ENCODE measurements at regions not wholly inside any gene's neighbourhood (a gene's known extent, or its start where the extent isn't known, plus 50 kb on each side); places are given as distances from the start of the nearest gene placed in this dataset.

GRCh38 chr7:127460077-127460476 is 67.6 kb upstream of the ZNF800 start:
- H3K4me1 ChIP-seq (replicated peaks in 1 of 4; ENCODE audit: control insufficient read depth in 3 of 4, insufficient read depth in 4 of 4, low read length in 3 of 4) = no peaks in the 10 kb centered on the region
- H3K4me3 ChIP-seq (ENCODE audit: extremely low read depth in 1 of 4, insufficient read depth in 2 of 4, low read depth in 3 of 4, low read length in 4 of 4) = no peak overlapping the region
- H2BK5ac ChIP-seq (ENCODE audit: low read depth, low read length) = no peak overlapping the region
- H3K18ac ChIP-seq (ENCODE audit: extremely low read depth, low read length) = no peak overlapping the region
- H3K79me1 ChIP-seq (ENCODE audit: low read depth, low read length) = no peaks in the 10 kb centered on the region
- H3K9ac ChIP-seq (replicated peaks in 1 of 4; ENCODE audit: extremely low read depth in 1 of 4, low read depth in 3 of 4, low read length in 3 of 4) = no peak overlapping the region
- H3K9me3 ChIP-seq (ENCODE audit: insufficient read depth in 2 of 2, low read depth in 1 of 2, low read length in 1 of 2) = no peaks in the 10 kb centered on the region
- H2BK20ac ChIP-seq (ENCODE audit: low read length) = no peak overlapping the region
- H4K8ac ChIP-seq (ENCODE audit: extremely low read depth, insufficient read depth, low read length) = no peak overlapping the region
- H3K23ac ChIP-seq (ENCODE audit: insufficient read length) = no peak overlapping the region
- TF ChIP-seq JUND (IDR thresholded peaks at IDR 0.05; ENCODE audit: low read length) = no peak
- no peak for TF ChIP-seq MAFK (IDR thresholded peaks at IDR 0.05; ENCODE audit: low read depth, low read length)
- no peak for TF ChIP-seq SAP30 (IDR thresholded peaks at IDR 0.05; ENCODE audit: insufficient read depth, insufficient replicate concordance, low read length)
- no peak for TF ChIP-seq SUZ12 (IDR thresholded peaks at IDR 0.05; ENCODE audit: low read length)
- TF ChIP-seq SP2 (IDR thresholded peaks at IDR 0.05; ENCODE audit: low read length) = no peak
- TF ChIP-seq HDAC2 (IDR thresholded peaks at IDR 0.05; ENCODE audit: borderline replicate concordance in 1 of 2, low read depth in 2 of 2, low read length in 2 of 2) = no peak
- TF ChIP-seq, protein P1, sequence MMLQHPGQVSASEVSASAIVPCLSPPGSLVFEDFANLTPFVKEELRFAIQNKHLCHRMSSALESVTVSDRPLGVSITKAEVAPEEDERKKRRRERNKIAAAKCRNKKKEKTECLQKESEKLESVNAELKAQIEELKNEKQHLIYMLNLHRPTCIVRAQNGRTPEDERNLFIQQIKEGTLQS (IDR thresholded peaks at IDR 0.05; ENCODE audit: insufficient read depth, low read depth, low read length) = no peak
- TF ChIP-seq CHD1 (IDR thresholded peaks at IDR 0.05; ENCODE audit: low read depth, low read length) = no peak
- no peak overlapping the region for H2BK15ac ChIP-seq (ENCODE audit: low read length)
- no peak for FAIRE-seq
- no peak overlapping the region for H3K4me2 ChIP-seq (ENCODE audit: insufficient read depth in 1 of 2, low read depth in 2 of 2, low read length in 2 of 2)
- no peak overlapping the region for H3K4ac ChIP-seq (replicated peaks; ENCODE audit: insufficient read length, low read depth, low read length)
- H4K91ac ChIP-seq (replicated peaks; ENCODE audit: insufficient read length, low read length) = no peak overlapping the region
- no peak overlapping the region for H3K14ac ChIP-seq (ENCODE audit: insufficient read length)
- no peaks in the 10 kb centered on the region for H4K20me1 ChIP-seq (replicated peaks in 1 of 2; ENCODE audit: control insufficient read depth in 1 of 2, insufficient read depth in 2 of 2, low read length in 2 of 2)
- H4K5ac ChIP-seq (ENCODE audit: insufficient read length, low read depth, low read length) = no peak overlapping the region
- DNase-seq (ENCODE audit: low read depth in 1 of 2, low spot score in 2 of 2) = no peak
- no peaks in the 10 kb centered on the region for H3K23me2 ChIP-seq (ENCODE audit: low read depth, low read length)
- POLR2A ChIA-PET (ENCODE audit: partially characterized antibody) = no interaction called here
- no peaks in the 10 kb centered on the region for H3K27me3 ChIP-seq (replicated peaks in 1 of 4; ENCODE audit: control insufficient read depth in 3 of 4, extremely low read depth in 1 of 4, insufficient read depth in 3 of 4, low read length in 3 of 4)
- no peaks in the 10 kb centered on the region for H3K36me3 ChIP-seq (ENCODE audit: control insufficient read depth in 2 of 4, insufficient read depth in 4 of 4, low read length in 3 of 4)
- H3K79me2 ChIP-seq (ENCODE audit: control insufficient read depth in 1 of 2, insufficient read depth in 2 of 2, low read length in 2 of 2) = no peaks in the 10 kb centered on the region
- H2AK5ac ChIP-seq (ENCODE audit: low read depth, low read length) = no peak overlapping the region
- CTCF ChIA-PET (ENCODE audit: partially characterized antibody) = interaction anchor here (3.7 kb wide), 1 partner anchor 12 kb away, joined by 26 read pairs; no protein-coding TSS in a partner anchor
- no peak overlapping the region for H2AFZ ChIP-seq (ENCODE audit: low read length)
- H2BK12ac ChIP-seq (ENCODE audit: low read depth, low read length) = no peak overlapping the region
- H3K27ac ChIP-seq (ENCODE audit: low read depth, low read length) = no peak overlapping the region
- H2BK120ac ChIP-seq (replicated peaks; ENCODE audit: low read depth, low read length) = no peak overlapping the region
- no peak overlapping the region for H3K56ac ChIP-seq (replicated peaks; ENCODE audit: insufficient read length, low read depth, low read length)
